HUDEP-2 (cell line): ENCODE measurements at regions not wholly inside any gene's neighbourhood (a gene's known extent, or its start where the extent isn't known, plus 50 kb on each side); places are given as distances from the start of the nearest gene placed in this dataset.

Experiments
- DNase-seq, 76 experiments: peaks; one replicate each; lab custom pipeline; 2025; ENCODE audit not compliant: unreplicated experiment in 76 of 76; lab: John Stamatoyannopoulos, UW

DNA sequence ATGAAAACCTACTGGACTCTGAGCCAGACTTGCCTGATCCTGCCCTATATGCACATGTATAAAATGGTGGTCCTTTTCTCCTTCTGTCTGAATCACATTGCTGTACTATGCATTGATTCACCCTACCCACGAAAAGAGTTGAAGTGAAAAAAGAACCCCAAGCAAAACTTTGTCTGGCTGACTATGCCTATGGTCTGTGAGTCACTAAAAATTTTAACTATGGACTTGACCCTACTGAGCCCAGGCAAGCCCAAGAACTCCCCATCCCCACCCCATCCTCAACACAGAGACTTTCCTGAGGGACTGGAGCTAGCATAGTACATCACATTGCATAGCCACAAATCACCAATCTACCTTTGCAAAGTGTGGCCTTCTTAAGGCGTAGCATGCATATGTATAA, 116.6 kb upstream of the TENM3 start:
- DNase-seq = no peak

GRCh38 chr4:182133033-182133432, 110.2 kb upstream of the TENM3 start:
- no peak for DNase-seq

- no peak for DNase-seq
Observed at GRCh38 chr4:182134261-182134660, 108.9 kb upstream of the TENM3 start.

DNA sequence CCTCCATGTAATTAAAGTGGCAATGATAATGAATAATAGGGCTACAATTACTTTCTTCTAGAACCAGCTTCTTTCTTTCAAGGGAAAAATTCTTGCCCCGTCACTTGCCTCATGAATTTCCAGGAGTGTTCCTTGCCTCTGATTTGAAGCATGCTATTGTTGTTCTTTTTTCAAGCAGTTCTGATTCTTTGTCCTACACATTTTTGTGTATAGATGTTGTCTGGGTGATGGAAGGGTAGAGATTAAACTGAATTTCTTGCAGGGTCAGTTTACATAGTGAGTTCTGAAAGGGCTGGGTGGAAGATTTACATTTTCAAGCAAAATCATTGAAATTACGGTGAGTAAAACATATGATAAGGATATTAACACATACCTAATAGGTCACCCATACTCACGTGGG, 107.0 kb upstream of the TENM3 start:
- DNase-seq = no peak

DNA sequence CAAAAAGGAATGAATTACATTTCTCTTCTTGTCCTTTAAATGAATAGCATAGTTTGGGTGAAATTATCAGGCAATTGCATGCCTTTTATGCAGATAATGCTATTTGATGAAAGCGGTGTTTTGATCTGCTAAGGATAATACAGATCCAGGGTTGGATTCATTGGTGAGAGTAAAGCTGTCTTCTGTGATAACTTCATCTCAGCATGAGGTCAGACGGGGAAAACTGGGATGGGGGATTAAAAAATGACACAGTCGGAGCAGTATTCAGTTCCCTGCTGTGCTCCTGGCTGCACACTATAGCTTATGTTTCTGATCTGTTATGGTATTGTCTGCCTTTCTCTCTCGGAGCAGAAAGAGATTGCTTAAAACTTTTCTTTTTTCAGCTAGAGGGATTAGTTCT, 105.9 kb upstream of the TENM3 start:
- DNase-seq = no peak

GRCh38 chr4:182139491-182139890, 103.7 kb upstream of the TENM3 start:
- no peak for DNase-seq

GRCh38 chr4:182140547-182140946, 102.7 kb upstream of the TENM3 start:
- DNase-seq = no peak

DNA sequence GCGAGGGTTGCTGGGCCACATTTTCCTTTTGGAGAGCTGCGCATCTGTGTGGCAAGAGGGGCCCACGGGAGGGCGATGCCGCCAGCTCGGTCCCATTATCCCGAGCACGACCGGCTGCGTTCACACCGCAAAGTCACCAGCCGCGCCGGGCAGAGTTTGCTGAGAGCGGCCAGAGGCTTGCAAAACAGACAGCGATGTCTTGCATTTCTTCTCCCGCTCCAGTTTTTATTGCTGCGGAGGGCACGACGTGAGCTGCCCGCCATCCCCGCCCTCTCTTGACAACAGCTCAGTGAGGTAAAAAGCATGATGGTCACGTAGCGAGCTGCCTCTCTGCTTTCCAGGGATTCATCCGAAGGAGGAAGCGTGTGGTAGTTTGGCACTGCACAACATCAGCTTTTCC, 102.1 kb upstream of the TENM3 start:
- no peak for DNase-seq

GRCh38 chr4:182142176-182143085, 100.8 kb upstream of the TENM3 start:
- no peak for DNase-seq

DNA sequence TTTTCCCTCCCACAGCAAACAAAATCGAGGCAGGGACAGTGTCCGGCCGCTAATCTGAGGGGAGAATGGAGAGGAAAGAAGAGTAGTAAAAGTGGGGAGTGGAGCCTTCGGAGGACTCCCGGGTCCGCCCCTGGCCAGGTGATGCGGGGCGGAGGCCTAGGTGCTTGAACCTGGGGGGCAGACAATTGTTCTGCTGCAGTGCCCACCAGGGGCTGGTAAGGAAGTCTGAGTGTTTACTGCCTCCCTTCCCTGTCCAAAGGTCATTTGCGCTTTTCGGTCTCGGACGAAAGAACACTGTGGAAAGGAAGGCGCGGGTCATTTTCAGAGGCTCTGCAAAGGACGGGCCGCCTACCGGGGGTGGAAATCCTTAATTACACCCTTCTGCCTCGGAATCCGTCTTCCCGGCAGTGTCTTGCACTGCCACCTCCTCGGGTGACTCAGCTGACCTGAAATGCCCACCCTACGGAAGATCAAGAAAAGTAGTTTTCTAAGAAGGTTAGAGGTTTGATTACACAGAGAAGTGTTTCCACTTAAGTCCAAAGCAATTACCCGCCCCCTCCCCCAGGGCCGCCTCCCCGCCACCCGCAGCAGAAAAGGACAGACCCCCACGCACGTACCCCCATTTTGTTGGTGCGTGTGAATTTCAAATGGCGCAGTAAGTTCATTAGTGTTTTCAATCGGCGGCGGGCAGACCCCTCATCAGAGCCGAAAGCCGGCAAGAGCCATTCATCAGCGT, 99.9 kb upstream of the TENM3 start:
- no peak for DNase-seq

GRCh38 chr4:182143822-182144625, 99.2 kb upstream of the TENM3 start:
- DNase-seq = peak in 1 of 76 experiments; percentile 1

- no peak for DNase-seq
Observed at GRCh38 chr4:182144626-182145333, 98.4 kb upstream of the TENM3 start.

GRCh38 chr4:182145334-182145905, 97.8 kb upstream of the TENM3 start:
- no peak for DNase-seq

DNA sequence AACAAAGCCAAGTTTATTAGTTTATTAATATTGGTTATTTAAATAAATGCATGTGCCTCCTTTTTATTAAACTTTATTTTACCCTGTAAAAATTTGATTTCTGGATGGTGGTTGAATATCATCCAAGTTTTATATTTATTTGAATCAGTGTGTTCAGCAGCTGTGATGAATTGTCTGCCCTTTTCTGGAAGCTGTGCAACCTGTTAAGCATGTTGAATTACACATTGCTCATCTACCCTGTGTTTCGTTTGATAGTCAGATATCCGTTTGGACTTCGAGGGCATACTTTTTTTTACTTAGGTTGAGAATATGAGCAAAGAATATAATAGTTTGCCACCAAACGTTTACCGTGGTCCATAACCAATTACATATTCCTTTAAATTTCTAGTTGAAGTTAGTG, 95.8 kb upstream of the TENM3 start:
- DNase-seq = no peak

DNA sequence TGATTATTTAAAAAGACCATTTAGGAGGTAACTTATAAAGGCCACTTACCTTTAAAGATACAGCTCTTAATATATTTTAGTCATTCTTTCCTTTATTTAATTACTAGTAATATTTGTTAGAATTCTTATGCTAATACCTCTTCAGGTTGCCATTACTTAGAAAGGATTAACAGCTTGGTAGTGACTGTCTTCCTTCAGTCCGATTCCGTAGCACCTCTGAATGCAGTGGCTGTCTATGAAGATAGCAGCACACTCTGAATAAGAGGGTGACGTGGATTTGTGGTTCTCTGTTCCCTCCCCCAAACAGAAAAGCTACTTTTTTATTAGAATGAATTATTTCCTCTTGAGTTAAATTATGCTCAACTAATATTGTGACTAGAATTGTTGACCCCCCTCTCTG, 92.6 kb upstream of the TENM3 start:
- DNase-seq = no peak

GRCh38 chr4:182155806-182156205, 87.4 kb upstream of the TENM3 start:
- no peak for DNase-seq

GRCh38 chr4:182163180-182163579, 80.0 kb upstream of the TENM3 start:
- no peak for DNase-seq

DNA sequence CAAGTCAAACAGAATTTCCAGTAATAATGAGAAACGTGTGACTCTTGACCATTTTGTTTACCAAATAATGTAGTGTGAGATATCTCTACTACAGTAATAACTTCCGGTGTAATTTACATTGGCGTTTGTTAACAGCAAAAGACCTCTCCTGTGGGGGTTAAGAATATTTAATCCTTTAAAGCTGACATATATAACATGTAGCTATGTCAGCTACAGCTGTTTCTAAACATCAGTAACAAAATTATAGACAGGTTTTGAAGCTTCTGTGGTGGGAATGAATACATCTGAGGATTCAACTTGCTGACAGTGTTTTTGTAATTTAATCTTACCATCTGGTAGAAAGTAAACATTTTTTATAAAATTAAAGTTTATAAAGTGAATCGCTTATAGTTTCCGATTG, 73.6 kb upstream of the TENM3 start:
- no peak for DNase-seq

- DNase-seq = no peak
Observed at GRCh38 chr4:182169987-182170386, 73.2 kb upstream of the TENM3 start.

DNA sequence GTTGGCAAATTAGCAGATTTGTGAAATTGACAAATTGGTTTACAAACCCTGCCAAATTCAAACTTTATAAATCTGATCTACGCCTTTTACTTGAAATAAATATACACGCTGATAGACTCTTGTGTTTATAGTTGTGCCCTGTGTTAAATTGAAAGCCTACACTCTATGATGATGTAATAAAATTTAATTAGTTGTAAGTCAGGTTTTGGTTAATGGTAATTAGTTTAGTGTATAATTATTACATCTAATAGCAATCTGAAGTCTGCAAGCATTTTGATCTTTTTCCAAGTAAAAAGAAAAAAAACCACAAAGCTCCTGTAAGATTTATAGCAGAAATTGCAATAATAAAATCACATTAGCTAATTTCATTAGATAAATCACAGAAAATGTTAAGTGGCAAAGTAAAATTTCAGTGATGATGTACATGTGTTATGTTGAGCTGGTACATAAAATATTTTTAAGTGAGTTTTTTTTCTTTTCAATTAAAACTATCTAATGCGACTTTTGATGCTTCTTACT, 72.7 kb upstream of the TENM3 start:
- no peak for DNase-seq
